NCI-H1417 treated with DMSO at 0.1 percent for 48 hours (cell line): ENCODE measurements at regions not wholly inside any gene's neighbourhood (a gene's known extent, or its start where the extent isn't known, plus 50 kb on each side); places are given as distances from the start of the nearest gene placed in this dataset.
"Not testable (repeated sequence)": the region's sequence is repeated elsewhere in the genome, so short reads cannot be mapped to it uniquely, and the experiment has no call there.

Experiments
- DNase-seq: peaks from one replicate; lab custom pipeline; 2025; lab: John Stamatoyannopoulos, UW

- DNase-seq, result no peak
Measured at GRCh38 chr10:108360187-108360586, 1195.7 kb upstream of the SORCS1 start.

DNA sequence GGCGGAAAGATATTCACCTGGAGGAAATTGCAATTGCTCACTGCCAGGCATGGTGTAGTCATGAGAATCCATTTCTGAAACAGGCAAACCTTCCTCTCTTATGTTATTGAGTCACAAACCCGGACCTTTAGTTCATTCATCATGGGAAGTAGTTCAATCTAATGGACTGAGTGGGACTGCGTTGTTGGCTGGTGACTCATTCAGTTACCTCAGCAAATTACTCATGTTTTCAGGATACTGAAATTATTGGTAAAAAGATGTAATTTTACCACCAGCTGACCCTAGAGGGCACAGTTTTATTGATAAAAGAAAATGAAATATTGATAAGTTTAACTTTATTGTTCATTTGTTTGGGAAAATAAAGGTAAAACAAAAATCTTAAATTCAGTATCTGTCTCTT, 1194.4 kb upstream of the SORCS1 start:
- DNase-seq, result no peak

- no peak for DNase-seq
Measured at GRCh38 chr10:108352771-108353170, 1188.3 kb upstream of the SORCS1 start.

GRCh38 chr10:108348215-108348614, 1183.7 kb upstream of the SORCS1 start:
- no peak for DNase-seq

DNA sequence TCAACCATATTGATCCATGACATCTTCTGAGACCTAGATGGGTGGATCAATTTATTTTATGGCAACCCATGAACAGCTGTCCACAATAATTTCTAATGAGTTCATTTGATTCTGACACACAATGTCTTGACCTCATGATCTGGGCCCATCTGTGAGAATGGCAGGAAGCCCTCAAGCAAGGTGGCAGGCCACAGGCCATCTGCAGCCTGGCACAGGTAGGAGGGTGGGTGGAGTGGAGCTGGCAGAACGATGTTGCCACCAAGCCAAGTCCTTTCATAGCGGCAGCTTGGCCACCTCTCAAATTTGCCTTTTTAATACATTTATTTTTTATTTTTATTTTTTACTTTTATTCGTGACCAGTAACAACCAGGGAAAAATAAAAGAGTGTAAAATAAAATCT, 1181.6 kb upstream of the SORCS1 start:
- DNase-seq, result no peak

DNA sequence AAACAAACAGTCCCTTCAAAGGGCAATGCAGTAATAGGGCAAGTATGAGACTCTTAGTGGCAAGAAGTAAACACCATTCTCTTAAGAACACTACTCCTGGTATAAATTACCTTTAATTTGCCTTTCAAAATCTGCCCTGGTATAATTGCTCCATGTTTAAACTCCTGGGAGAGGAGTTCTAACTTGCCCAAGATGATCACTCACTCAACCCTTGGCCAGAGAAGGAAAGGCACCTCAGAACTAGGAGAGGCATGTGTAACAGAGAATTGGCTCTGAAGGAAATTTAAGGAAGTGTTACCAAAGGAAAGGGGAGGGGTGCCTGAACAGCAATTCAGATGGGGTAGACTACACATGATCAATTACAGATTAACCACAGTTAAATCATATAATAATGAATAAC, 1173.6 kb upstream of the SORCS1 start:
- DNase-seq, result no peak

DNA sequence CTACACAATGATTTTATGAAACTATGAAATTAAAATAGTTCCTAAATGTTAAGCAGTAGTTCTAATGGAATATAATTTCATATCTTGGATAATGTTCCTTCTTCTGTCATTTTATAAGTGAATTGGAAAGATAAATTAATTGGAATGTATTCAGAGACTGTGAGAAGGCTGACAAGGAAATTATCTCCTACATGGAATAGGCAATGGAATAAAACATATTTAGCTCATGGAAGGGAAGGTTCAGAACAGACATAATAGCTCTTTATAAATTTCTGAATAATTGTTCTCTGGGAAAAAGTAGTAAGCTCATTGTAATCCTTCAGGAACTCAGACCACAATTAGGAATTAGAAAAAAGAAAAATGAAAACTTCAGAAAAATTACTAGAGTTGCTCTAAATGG, 1172.3 kb upstream of the SORCS1 start:
- no peak for DNase-seq

- no peak for DNase-seq
Measured at GRCh38 chr10:108327706-108328105, 1163.2 kb upstream of the SORCS1 start.

- no peak for DNase-seq
Measured at GRCh38 chr10:108323274-108323798, 1158.8 kb upstream of the SORCS1 start.

- DNase-seq, result no peak
Measured at GRCh38 chr10:108319434-108320222, 1155.1 kb upstream of the SORCS1 start.

GRCh38 chr10:108315636-108316035, 1151.1 kb upstream of the SORCS1 start:
- DNase-seq, result not testable (repeated sequence)

GRCh38 chr10:108307925-108308312, 1143.4 kb upstream of the SORCS1 start:
- no peak for DNase-seq

DNA sequence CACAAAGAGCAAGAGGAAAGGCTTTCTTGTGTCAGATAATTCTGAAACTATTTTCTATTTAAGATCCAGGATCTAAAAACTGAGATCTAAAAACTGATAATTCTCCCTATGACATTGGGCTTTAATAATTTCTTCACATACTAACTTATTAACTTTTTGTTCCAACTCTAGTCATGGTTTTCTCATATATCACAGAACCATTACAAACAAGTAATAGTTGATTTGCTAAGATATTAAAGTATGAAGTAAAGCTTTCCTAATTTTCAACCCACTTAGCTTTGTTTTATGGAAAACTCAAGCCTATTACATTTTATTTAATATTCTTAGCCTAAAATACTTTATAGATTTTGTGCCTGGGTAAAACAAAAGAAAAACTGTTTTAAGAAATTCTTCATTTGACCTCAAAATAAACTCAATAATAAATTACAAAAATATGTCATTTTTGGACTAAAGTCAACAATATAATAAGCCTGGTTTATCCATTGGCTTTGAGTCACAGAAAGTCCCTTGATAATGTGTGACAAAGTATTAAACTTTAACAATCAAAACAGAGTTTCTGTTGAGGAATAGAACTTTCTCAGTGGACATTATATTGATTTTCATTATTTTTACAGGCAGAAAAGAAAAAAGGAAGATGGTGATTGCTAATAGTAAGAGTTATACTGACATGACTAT, 1142.9 kb upstream of the SORCS1 start:
- no peak for DNase-seq

GRCh38 chr10:108303149-108303548, 1138.6 kb upstream of the SORCS1 start:
- DNase-seq, result no peak

DNA sequence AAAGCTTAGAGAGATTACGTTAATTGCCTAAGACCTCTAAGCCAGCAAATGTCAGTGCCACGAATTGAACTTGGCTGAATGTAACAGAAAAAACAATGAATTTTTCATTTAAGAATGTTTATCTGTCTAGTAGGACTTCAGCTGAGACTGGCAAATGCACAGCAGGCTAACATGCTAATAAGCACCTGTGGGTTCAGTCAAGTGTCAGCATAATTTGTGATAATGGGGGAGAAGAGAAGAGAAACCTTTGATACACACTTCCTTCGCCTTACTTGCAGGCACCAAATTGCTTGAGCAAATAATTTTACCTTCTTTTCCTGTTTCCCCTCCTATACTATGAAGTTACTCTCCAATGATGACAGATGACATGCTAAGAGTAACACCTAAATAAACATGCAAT, 1136.5 kb upstream of the SORCS1 start:
- no peak for DNase-seq

- DNase-seq, result no peak
Measured at GRCh38 chr10:108290823-108291222, 1126.3 kb upstream of the SORCS1 start.

- DNase-seq, result no peak
Measured at GRCh38 chr10:108275895-108276685, 1111.6 kb upstream of the SORCS1 start.

- no peak for DNase-seq
Measured at GRCh38 chr10:108260383-108260906, 1095.9 kb upstream of the SORCS1 start.

- no peak for DNase-seq
Measured at GRCh38 chr10:108254089-108254488, 1089.6 kb upstream of the SORCS1 start.

GRCh38 chr10:108252771-108253170, 1088.3 kb upstream of the SORCS1 start:
- no peak for DNase-seq

DNA sequence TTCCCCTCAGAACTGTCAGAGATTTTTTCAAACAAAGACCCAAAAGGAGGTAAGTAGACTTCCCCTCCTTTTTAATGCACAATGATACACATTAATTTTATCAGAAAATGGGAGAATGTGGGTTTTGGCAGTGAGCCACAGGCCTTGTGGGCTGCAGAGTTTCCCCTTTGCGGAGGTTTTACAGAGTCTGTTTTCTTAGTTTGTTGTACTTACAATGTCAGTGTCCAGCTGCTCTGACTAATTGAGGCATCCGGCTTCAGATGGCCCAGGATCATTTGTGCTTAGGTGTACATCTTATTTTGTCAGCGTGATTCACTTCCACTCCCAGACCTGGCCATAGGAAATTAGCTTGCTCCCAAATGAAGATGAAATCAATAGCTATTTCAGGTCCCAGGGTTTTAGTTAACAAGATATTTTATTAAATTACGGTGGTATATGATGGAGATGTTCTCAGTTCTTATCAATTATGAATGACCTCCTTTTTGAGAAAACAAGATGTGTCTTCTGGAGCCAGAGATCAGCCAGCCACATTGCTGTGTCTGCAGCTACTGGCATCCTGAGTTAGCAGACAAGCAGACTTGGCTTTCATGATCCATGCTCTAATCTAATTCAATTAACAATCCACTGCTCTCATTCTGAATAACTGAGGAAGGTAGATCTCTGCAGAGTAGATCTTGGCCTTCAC, 1086.6 kb upstream of the SORCS1 start:
- DNase-seq, result no peak

DNA sequence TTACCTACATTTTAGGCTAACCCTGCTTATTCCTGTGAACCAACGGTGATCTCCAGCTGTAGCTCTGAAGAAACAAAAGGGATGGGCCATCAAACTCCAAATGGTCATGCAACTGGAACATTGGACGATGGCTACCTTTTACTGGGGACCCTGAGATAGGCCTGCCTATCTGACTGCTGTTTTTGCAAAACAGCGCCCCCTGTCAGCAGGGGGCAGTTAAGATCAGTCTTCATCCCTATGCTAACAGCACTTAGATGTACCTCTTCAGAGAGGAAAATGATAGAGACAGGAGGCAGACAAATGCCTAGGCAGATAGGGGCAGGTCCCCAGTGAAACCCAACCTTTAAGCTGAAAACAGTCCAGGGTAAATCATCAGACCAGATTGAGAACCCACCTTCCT, 1085.4 kb upstream of the SORCS1 start:
- DNase-seq, result no peak
